ENCODE measurements at regions not wholly inside any gene's neighbourhood (a gene's known extent, or its start where the extent isn't known, plus 50 kb on each side); places are given as distances from the start of the nearest gene placed in this dataset.

- peak overlapping the region; percentile 77 for H3K4me3 Mint-ChIP-seq (ENCODE audit: unreplicated experiment)
- H3K27ac Mint-ChIP-seq (ENCODE audit: unreplicated experiment), result peak overlapping the region; percentile 88
- H3K9me3 Mint-ChIP-seq (ENCODE audit: unreplicated experiment), result peaks cover 12% of the 10 kb centered on the region
- peaks cover 5% of the 10 kb centered on the region for H3K36me3 Mint-ChIP-seq (ENCODE audit: unreplicated experiment)
- peaks cover 57% of the 10 kb centered on the region for H3K4me1 Mint-ChIP-seq (ENCODE audit: low read depth, unreplicated experiment)
- no peak for DNase-seq
- peaks cover 5% of the 10 kb centered on the region for H3K27me3 Mint-ChIP-seq (ENCODE audit: unreplicated experiment)
- TF ChIP-seq CTCF (IDR thresholded peaks at IDR 0.05; ENCODE audit: partially characterized antibody, unreplicated experiment), result no peak
Observed at GRCh38 chr7:25550149-25550548, 321.9 kb upstream of the NPVF start.

GRCh38 chr7:25552998-25553397 is 324.7 kb upstream of the NPVF start:
- H3K4me1 Mint-ChIP-seq (ENCODE audit: low read depth, unreplicated experiment), result peaks cover 60% of the 10 kb centered on the region
- peaks cover 5% of the 10 kb centered on the region for H3K27me3 Mint-ChIP-seq (ENCODE audit: unreplicated experiment)
- no peak overlapping the region for H3K4me3 Mint-ChIP-seq (ENCODE audit: unreplicated experiment)
- peaks cover 11% of the 10 kb centered on the region for H3K9me3 Mint-ChIP-seq (ENCODE audit: unreplicated experiment)
- DNase-seq, result no peak
- TF ChIP-seq CTCF (IDR thresholded peaks at IDR 0.05; ENCODE audit: partially characterized antibody, unreplicated experiment), result no peak
- peaks cover 5% of the 10 kb centered on the region for H3K36me3 Mint-ChIP-seq (ENCODE audit: unreplicated experiment)
- H3K27ac Mint-ChIP-seq (ENCODE audit: unreplicated experiment), result peak overlapping the region; percentile 4

GRCh38 chr7:25553580-25554291 is 325.4 kb upstream of the NPVF start:
- Mint-ChIP-seq H3K9me3 (ENCODE audit: unreplicated experiment) (peaks cover 11% of the 10 kb centered on the region), H3K4me1 (ENCODE audit: low read depth, unreplicated experiment) (peaks cover 53% of the 10 kb centered on the region), H3K27ac (ENCODE audit: unreplicated experiment) (peak overlapping the region; percentile 87), H3K36me3 (ENCODE audit: unreplicated experiment) (peaks cover 5% of the 10 kb centered on the region), H3K27me3 (ENCODE audit: unreplicated experiment) (peaks cover 5% of the 10 kb centered on the region), H3K4me3 (ENCODE audit: unreplicated experiment) (peak overlapping the region; percentile 61)
- DNase-seq, result no peak
- no peak for TF ChIP-seq CTCF (IDR thresholded peaks at IDR 0.05; ENCODE audit: partially characterized antibody, unreplicated experiment)

- H3K4me1 Mint-ChIP-seq (ENCODE audit: low read depth, unreplicated experiment), result peaks cover 39% of the 10 kb centered on the region
Observed at GRCh38 chr7:25557379-25557917, 329.2 kb upstream of the NPVF start.

More at GRCh38 chr7:25557379-25557917, 329.2 kb upstream of the NPVF start:
- Mint-ChIP-seq H3K4me3 (ENCODE audit: unreplicated experiment) (no peak overlapping the region), H3K27me3 (ENCODE audit: unreplicated experiment) (no peaks in the 10 kb centered on the region), H3K36me3 (ENCODE audit: unreplicated experiment) (peaks cover 3% of the 10 kb centered on the region), H3K9me3 (ENCODE audit: unreplicated experiment) (peaks cover 2% of the 10 kb centered on the region), H3K27ac (ENCODE audit: unreplicated experiment) (peak overlapping the region; percentile 2)
- no peak for DNase-seq
- no peak for TF ChIP-seq CTCF (IDR thresholded peaks at IDR 0.05; ENCODE audit: partially characterized antibody, unreplicated experiment)

Data from glutamatergic neuron (in vitro differentiated cells).